HG03520 (cell line): ENCODE measurements at regions not wholly inside any gene's neighbourhood (a gene's known extent, or its start where the extent isn't known, plus 50 kb on each side); places are given as distances from the start of the nearest gene placed in this dataset.
"Not testable (repeated sequence)": the region's sequence is repeated elsewhere in the genome, so short reads cannot be mapped to it uniquely, and the experiment has no call there.

Source experiments
- ATAC-seq: cut with Tn5 transposase; IDR thresholded peaks from one replicate; pipeline ENCODE4 v1.9.1; 2021; ENCODE audit warnings: mild to moderate bottlenecking, moderate library complexity; ENCODE audit not compliant: unreplicated experiment

- not testable (repeated sequence) for ATAC-seq
These were observed 191.6 kb upstream of the MGAT5 start for GRCh38 chr2:134062235-134062634.

GRCh38 chr2:134063916-134064315 is 190.0 kb upstream of the MGAT5 start:
- not testable (repeated sequence) for ATAC-seq

- ATAC-seq = no peak
These were observed 183.6 kb upstream of the MGAT5 start for GRCh38 chr2:134070281-134070741.

- ATAC-seq = no peak
These were observed 181.5 kb upstream of the MGAT5 start for GRCh38 chr2:134072341-134072740.

- no peak for ATAC-seq
These were observed 180.8 kb upstream of the MGAT5 start for GRCh38 chr2:134073023-134073422.

- ATAC-seq = no peak
These were observed 179.3 kb upstream of the MGAT5 start for GRCh38 chr2:134074619-134075018.

GRCh38 chr2:134075204-134075603 is 178.7 kb upstream of the MGAT5 start:
- ATAC-seq = no peak

GRCh38 chr2:134078354-134078753 is 175.5 kb upstream of the MGAT5 start:
- ATAC-seq = no peak

GRCh38 chr2:134079373-134079772 is 174.5 kb upstream of the MGAT5 start:
- ATAC-seq = peak; percentile 96

GRCh38 chr2:134080386-134081089 is 173.3 kb upstream of the MGAT5 start:
- no peak for ATAC-seq

- ATAC-seq = no peak
These were observed 172.5 kb upstream of the MGAT5 start for GRCh38 chr2:134081238-134081938.

- no peak for ATAC-seq
These were observed 170.3 kb upstream of the MGAT5 start for GRCh38 chr2:134083548-134083947.

GRCh38 chr2:134086594-134087219 is 167.2 kb upstream of the MGAT5 start:
- ATAC-seq = no peak

GRCh38 chr2:134087371-134087921 is 166.4 kb upstream of the MGAT5 start:
- ATAC-seq = peak; percentile 74

GRCh38 chr2:134089454-134089853 is 164.4 kb upstream of the MGAT5 start:
- ATAC-seq = no peak

GRCh38 chr2:134097740-134098139 is 156.1 kb upstream of the MGAT5 start:
- no peak for ATAC-seq

- no peak for ATAC-seq
These were observed 155.6 kb upstream of the MGAT5 start for GRCh38 chr2:134098321-134098720.

GRCh38 chr2:134099273-134099672 is 154.6 kb upstream of the MGAT5 start:
- no peak for ATAC-seq

GRCh38 chr2:134103196-134103595 is 150.7 kb upstream of the MGAT5 start:
- ATAC-seq = no peak

- no peak for ATAC-seq
These were observed 149.1 kb upstream of the MGAT5 start for GRCh38 chr2:134104754-134105153.

- no peak for ATAC-seq
These were observed 146.5 kb upstream of the MGAT5 start for GRCh38 chr2:134107402-134107801.

- ATAC-seq = no peak
These were observed 145.8 kb upstream of the MGAT5 start for GRCh38 chr2:134108113-134108512.
